GM12873 (cell line): ENCODE measurements at regions not wholly inside any gene's neighbourhood (a gene's known extent, or its start where the extent isn't known, plus 50 kb on each side); places are given as distances from the start of the nearest gene placed in this dataset.

ENCODE experiments used
- CTCF ChIP-seq: IDR thresholded peaks from 2 replicates; pipeline ENCODE4 v1.5.1; 2012; ENCODE audit warnings: low read depth, mild to moderate bottlenecking, moderate library complexity, low read length, control low read depth; ENCODE audit not compliant: insufficient read depth; ENCODE audit errors: missing control alignments

GRCh38 chr9:99449726-99450125 lies 227.6 kb downstream of the SEC61B start:
- no peak for TF ChIP-seq CTCF

GRCh38 chr9:99451112-99451606 lies 229.1 kb downstream of the SEC61B start:
- no peak for TF ChIP-seq CTCF

GRCh38 chr9:99457406-99457805 lies 235.3 kb downstream of the SEC61B start:
- no peak for TF ChIP-seq CTCF

- TF ChIP-seq CTCF, result no peak
These were observed 235.9 kb downstream of the SEC61B start for GRCh38 chr9:99457981-99458380.

GRCh38 chr9:99459919-99460318 lies 237.8 kb downstream of the SEC61B start:
- no peak for TF ChIP-seq CTCF

- TF ChIP-seq CTCF, result no peak
These were observed 241.0 kb downstream of the SEC61B start for GRCh38 chr9:99463131-99463530.

- TF ChIP-seq CTCF, result no peak
These were observed 242.5 kb downstream of the SEC61B start for GRCh38 chr9:99464568-99464967.
